SK-N-SH (cell line): ENCODE measurements at regions not wholly inside any gene's neighbourhood (a gene's known extent, or its start where the extent isn't known, plus 50 kb on each side); places are given as distances from the start of the nearest gene placed in this dataset.

Experiments
- CTCF ChIA-PET: fragments of 300-600, 350-600 bp; formaldehyde crosslinking; extraction: SDS; loops from one replicate; lab custom pipeline; 2021; lab: Yijun Ruan, JAX
- POLR2A ChIA-PET: fragments of 350-600 bp; sonication (Branson Sonifier 250); formaldehyde crosslinking; extraction: SDS; loops from one replicate; lab custom pipeline; 2020; ENCODE audit warnings: antibody characterized with exemption, inconsistent platforms; lab: Yijun Ruan, JAX
- DNase-seq: peaks from one replicate; pipeline ENCODE4 v3.0.0; 2012
- H2AFZ ChIP-seq: fragments of 200-600 bp; sonication (generic); 2 replicates; pipeline ENCODE4 v1.8.1; 2016; ENCODE audit warnings: antibody characterized with exemption, mild to moderate bottlenecking, low read depth
- H3F3A ChIP-seq: fragments of 200-600 bp; sonication (generic); replicated peaks from 2 replicates; pipeline ENCODE3; 2016; ENCODE audit warnings: antibody characterized with exemption, mild to moderate bottlenecking; ENCODE audit not compliant: insufficient read depth
- H3K27ac ChIP-seq, 2 experiments: fragments of 200-500 bp in 1 of 2; fragments of 200-600 bp in 1 of 2; sonication (Bioruptor generic) in 1 of 2; sonication (generic), shearing (Covaris generic) in 1 of 2; 2 replicates each; pipeline versions ENCODE4 v1.5.1 to v1.6.1; 2014 to 2016; ENCODE audit warnings: low read depth in 2 of 2, inconsistent platforms in 1 of 2, low read length in 1 of 2, mild to moderate bottlenecking in 1 of 2, mixed read lengths in 1 of 2
- H3K27me3 ChIP-seq: fragments of 200-600 bp; sonication (generic), shearing (Covaris generic); 2 replicates; pipeline ENCODE4 v1.6.1; 2016; ENCODE audit warnings: mixed run types; ENCODE audit not compliant: insufficient read depth
- H3K36me3 ChIP-seq, 2 experiments: fragments of 200-500 bp in 1 of 2; fragments of 200-600 bp in 1 of 2; sonication (Bioruptor generic) in 1 of 2; sonication (generic) in 1 of 2; replicated peaks in 1 of 2; 2 replicates each; pipeline versions ENCODE3 to v1.5.1; 2014 to 2016; ENCODE audit warnings: low read length in 1 of 2, mild to moderate bottlenecking in 1 of 2; ENCODE audit not compliant: insufficient read depth in 2 of 2, control insufficient read depth in 1 of 2
- H3K4me1 ChIP-seq, 2 experiments: fragments of 200-500 bp in 1 of 2; fragments of 200-600 bp in 1 of 2; sonication (Bioruptor generic) in 1 of 2; sonication (generic), shearing (Covaris generic) in 1 of 2; 2 replicates each; pipeline versions ENCODE4 v1.5.1 to v1.6.1; 2014 to 2016; ENCODE audit warnings: low read depth in 1 of 2, low read length in 1 of 2, mixed run types in 1 of 2; ENCODE audit not compliant: insufficient read depth in 2 of 2, control insufficient read depth in 1 of 2
- H3K4me2 ChIP-seq: fragments of 200-600 bp; sonication (generic), shearing (Covaris generic); 2 replicates; pipeline ENCODE4 v1.6.1; 2017; ENCODE audit warnings: mixed run types
- H3K4me3 ChIP-seq, 2 experiments: fragments of 200-500 bp in 1 of 2; fragments of 200-600 bp in 1 of 2; sonication (Bioruptor generic) in 1 of 2; sonication (generic), shearing (Covaris generic) in 1 of 2; 2 replicates each; pipeline versions ENCODE4 v1.5.1 to v1.8.1; 2014 to 2016; ENCODE audit warnings: low read depth in 2 of 2, inconsistent platforms in 1 of 2, low read length in 1 of 2, mild to moderate bottlenecking in 1 of 2, mixed read lengths in 1 of 2, moderate library complexity in 1 of 2
- H3K79me2 ChIP-seq: fragments of 200-600 bp; sonication (generic); 2 replicates; pipeline ENCODE4 v1.8.1; 2017; ENCODE audit warnings: mild to moderate bottlenecking; ENCODE audit not compliant: insufficient read depth
- H3K9ac ChIP-seq: fragments of 200-600 bp; sonication (generic); 2 replicates; pipeline ENCODE4 v1.6.1; 2017; ENCODE audit warnings: mixed run types
- H3K9me2 ChIP-seq: fragments of 200-600 bp; sonication (generic); 2 replicates; pipeline ENCODE4 v1.6.1; 2017; ENCODE audit warnings: mixed run types
- H3K9me3 ChIP-seq: fragments of 200-600 bp; sonication (generic); 2 replicates; pipeline ENCODE4 v1.6.1; 2017; ENCODE audit warnings: mixed run types, mild to moderate bottlenecking, moderate library complexity
- H4K20me1 ChIP-seq: fragments of 200-600 bp; sonication (generic); 2 replicates; pipeline ENCODE4 v1.6.1; 2017; ENCODE audit warnings: mild to moderate bottlenecking, mixed run types; ENCODE audit not compliant: insufficient read depth
- CTCF ChIP-seq: fragments of 200-600 bp; sonication (generic); IDR thresholded peaks from 2 replicates; pipeline ENCODE4 v1.6.1; 2017; ENCODE audit warnings: antibody characterized with exemption, mild to moderate bottlenecking, moderate library complexity
- ELF1 ChIP-seq: IDR thresholded peaks from 2 replicates; pipeline ENCODE4 v1.4.0; 2012
- FOXM1 ChIP-seq: IDR thresholded peaks from 2 replicates; pipeline ENCODE4 v1.4.0; 2012; ENCODE audit warnings: low read depth, mild to moderate bottlenecking
- GABPA ChIP-seq: IDR thresholded peaks from 2 replicates; pipeline ENCODE4 v1.4.0; 2012; ENCODE audit warnings: low read depth, mild to moderate bottlenecking
- GATA2 ChIP-seq: sonication (generic); formaldehyde crosslinking; IDR thresholded peaks from 2 replicates; pipeline ENCODE4 v1.5.0; 2020; ENCODE audit warnings: mild to moderate bottlenecking, missing genetic modification reagents
- JUND ChIP-seq: IDR thresholded peaks from 2 replicates; pipeline ENCODE4 v1.4.0; 2012
- NRF1 ChIP-seq: IDR thresholded peaks from 2 replicates; pipeline ENCODE4 v1.6.1; 2012; ENCODE audit warnings: low read depth, mild to moderate bottlenecking, low read length
- POLR2AphosphoS5 ChIP-seq: IDR thresholded peaks from 2 replicates; pipeline ENCODE4 v1.6.1; 2012; ENCODE audit warnings: low read depth, low read length
- RCOR1 ChIP-seq: fragments of 150-350 bp; IDR thresholded peaks from 2 replicates; pipeline ENCODE4 v1.6.1; 2017; ENCODE audit warnings: antibody characterized with exemption, low read length
- RFX5 ChIP-seq: IDR thresholded peaks from 2 replicates; pipeline ENCODE4 v1.6.1; 2012; ENCODE audit warnings: mild to moderate bottlenecking, improper control_type of control experiment, low read length
- SIN3A ChIP-seq: IDR thresholded peaks from 2 replicates; pipeline ENCODE4 v1.6.1; 2012; ENCODE audit warnings: low read depth, mild to moderate bottlenecking, low read length, moderate library complexity, borderline replicate concordance
- TEAD4 ChIP-seq: IDR thresholded peaks from 2 replicates; pipeline ENCODE4 v1.4.0; 2012; ENCODE audit warnings: mild to moderate bottlenecking, borderline replicate concordance; ENCODE audit not compliant: insufficient read depth
- USF2 ChIP-seq: fragments of 150-350 bp; IDR thresholded peaks from 2 replicates; pipeline ENCODE4 v1.6.1; 2017; ENCODE audit warnings: antibody characterized with exemption, low read length, low read depth, borderline replicate concordance
- WGBS: methylation state at CpG from one replicate; pipeline ENCODE4 v1.1.6; 2017; ENCODE audit warnings: low lambda C conversion rate; 5-methylcytosine and 5-hydroxymethylcytosine counted together
- TF ChIP-seq, protein P1 (sequence below): IDR thresholded peaks from 2 replicates; pipeline ENCODE4 v1.4.0; 2012; ENCODE audit warnings: low read depth, borderline replicate concordance

- Histone ChIP-seq H3K27me3 (no peaks in the 10 kb centered on the region), H3K9ac (no peak overlapping the region), H4K20me1 (no peaks in the 10 kb centered on the region), H2AFZ (no peak overlapping the region), H3K4me2 (no peak overlapping the region), H3K36me3 (no peaks in the 10 kb centered on the region), H3K27ac (no peak overlapping the region), H3K79me2 (no peaks in the 10 kb centered on the region), H3F3A (no peaks in the 10 kb centered on the region), H3K4me3 (no peak overlapping the region), H3K9me2 (no peaks in the 10 kb centered on the region), H3K4me1 (no peaks in the 10 kb centered on the region), H3K9me3 (no peaks in the 10 kb centered on the region)
- TF ChIP-seq ELF1 (no peak), CTCF (peak; percentile 51), JUND (no peak)
- CTCF ChIA-PET = interaction anchor here (1.3 to 1.7 kb wide), 3 partner anchors 8 to 12 kb away, joined by 3 to 4 read pairs (median 3); no protein-coding TSS in a partner anchor
- no peak for DNase-seq
- POLR2A ChIA-PET = no interaction called here
- 9% methylated on average over 4 of the region's 4 CpGs for WGBS
Measured at GRCh38 chr6:91337967-91338366, 751.1 kb upstream of the MAP3K7 start.

DNA sequence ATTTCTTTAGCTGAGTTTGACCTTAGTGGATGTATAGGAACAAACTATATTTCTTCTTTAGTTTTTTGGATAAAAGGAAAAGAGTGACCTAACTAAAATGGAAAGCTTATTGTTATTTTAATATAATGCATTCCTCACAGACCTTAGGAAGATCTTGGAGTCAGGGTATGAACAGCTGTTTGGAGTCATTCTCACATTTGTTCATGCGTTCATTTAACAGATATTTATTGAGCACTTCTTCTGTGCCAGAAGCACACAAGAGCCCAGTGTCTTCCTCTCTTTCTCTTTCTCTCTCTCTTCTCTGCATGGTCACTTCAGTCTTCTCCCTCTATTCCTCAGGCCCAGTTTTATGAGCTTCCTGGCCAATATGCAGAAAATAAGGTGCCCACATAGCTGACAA is 744.0 kb upstream of the MAP3K7 start:
- WGBS = 46% methylated on average over 1 of the region's 1 CpG
- H3K27ac ChIP-seq = no peak overlapping the region
- no peaks in the 10 kb centered on the region for H3K27me3 ChIP-seq
- DNase-seq = no peak
- no peaks in the 10 kb centered on the region for H3K79me2 ChIP-seq
- no peaks in the 10 kb centered on the region for H3K9me3 ChIP-seq
- TF ChIP-seq JUND (no peak), TEAD4 (no peak), NRF1 (no peak), RCOR1 (no peak)
- TF ChIP-seq, all 33 proteins: peak for 0
- H3K36me3 ChIP-seq = no peaks in the 10 kb centered on the region
- no peaks in the 10 kb centered on the region for H3K9me2 ChIP-seq
- no peaks in the 10 kb centered on the region for H4K20me1 ChIP-seq
- H3F3A ChIP-seq = no peaks in the 10 kb centered on the region
- ChIA-PET CTCF (interaction anchor here (1.2 to 1.8 kb wide), 2 partner anchors 14 to 1314 kb away, joined by 3 to 7 read pairs; no protein-coding TSS in a partner anchor), POLR2A (no interaction called here)
- H3K9ac ChIP-seq = no peak overlapping the region
- no peak overlapping the region for H2AFZ ChIP-seq
- H3K4me1 ChIP-seq = no peaks in the 10 kb centered on the region
- H3K4me2 ChIP-seq = no peak overlapping the region
- H3K4me3 ChIP-seq = no peak overlapping the region

GRCh38 chr6:91328241-91328640 is 741.4 kb upstream of the MAP3K7 start:
- ChIA-PET CTCF (interaction anchor here (0.6 to 0.9 kb wide), 2 partner anchors 10 to 1316 kb away, joined by 3 read pairs; no protein-coding TSS in a partner anchor), POLR2A (no interaction called here)
- H3K27me3 ChIP-seq = no peaks in the 10 kb centered on the region
- H3K9me3 ChIP-seq = no peaks in the 10 kb centered on the region
- no peaks in the 10 kb centered on the region for H4K20me1 ChIP-seq
- no peaks in the 10 kb centered on the region for H3K79me2 ChIP-seq
- H2AFZ ChIP-seq = no peak overlapping the region
- H3K9ac ChIP-seq = no peak overlapping the region
- no peak overlapping the region for H3K4me3 ChIP-seq
- H3K4me2 ChIP-seq = no peak overlapping the region
- H3K4me1 ChIP-seq = no peaks in the 10 kb centered on the region
- no peaks in the 10 kb centered on the region for H3K9me2 ChIP-seq
- no peak for DNase-seq
- 35% methylated on average over 2 of the region's 3 CpGs for WGBS
- no peak overlapping the region for H3K27ac ChIP-seq
- H3F3A ChIP-seq = no peaks in the 10 kb centered on the region
- no peaks in the 10 kb centered on the region for H3K36me3 ChIP-seq
- no peak for TF ChIP-seq FOXM1
- no peak for TF ChIP-seq USF2
- no peak for TF ChIP-seq GABPA
- TF ChIP-seq RFX5 = no peak
- no peak for TF ChIP-seq SIN3A
- no peak for TF ChIP-seq POLR2AphosphoS5
- TF ChIP-seq, protein P1, sequence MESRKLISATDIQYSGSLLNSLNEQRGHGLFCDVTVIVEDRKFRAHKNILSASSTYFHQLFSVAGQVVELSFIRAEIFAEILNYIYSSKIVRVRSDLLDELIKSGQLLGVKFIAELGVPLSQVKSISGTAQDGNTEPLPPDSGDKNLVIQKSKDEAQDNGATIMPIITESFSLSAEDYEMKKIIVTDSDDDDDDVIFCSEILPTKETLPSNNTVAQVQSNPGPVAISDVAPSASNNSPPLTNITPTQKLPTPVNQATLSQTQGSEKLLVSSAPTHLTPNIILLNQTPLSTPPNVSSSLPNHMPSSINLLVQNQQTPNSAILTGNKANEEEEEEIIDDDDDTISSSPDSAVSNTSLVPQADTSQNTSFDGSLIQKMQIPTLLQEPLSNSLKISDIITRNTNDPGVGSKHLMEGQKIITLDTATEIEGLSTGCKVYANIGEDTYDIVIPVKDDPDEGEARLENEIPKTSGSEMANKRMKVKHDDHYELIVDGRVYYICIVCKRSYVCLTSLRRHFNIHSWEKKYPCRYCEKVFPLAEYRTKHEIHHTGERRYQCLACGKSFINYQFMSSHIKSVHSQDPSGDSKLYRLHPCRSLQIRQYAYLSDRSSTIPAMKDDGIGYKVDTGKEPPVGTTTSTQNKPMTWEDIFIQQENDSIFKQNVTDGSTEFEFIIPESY = no peak
- TF ChIP-seq GATA2 (CRISPR knock-in tag) = no peak
- TF ChIP-seq ELF1 = no peak
